Mammary epithelial cell (primary cell): ENCODE measurements at regions not wholly inside any gene's neighbourhood (a gene's known extent, or its start where the extent isn't known, plus 50 kb on each side); places are given as distances from the start of the nearest gene placed in this dataset.

ENCODE experiments used
- CTCF ChIP-seq, 2 donors: IDR thresholded peaks in 1 of 2; conservative IDR thresholded peaks in 1 of 2; 2 replicates each; pipeline ENCODE4 v1.5.1; 2011 to 2012; ENCODE audit warnings: inconsistent platforms in 2 of 2, low read length in 2 of 2, mild to moderate bottlenecking in 2 of 2, control low read depth in 1 of 2, low read depth in 1 of 2; ENCODE audit not compliant: insufficient read depth in 1 of 2; ENCODE audit errors: extremely low read depth in 1 of 2
- EZH2 ChIP-seq: IDR thresholded peaks from 2 replicates; pipeline ENCODE4 v1.6.1; 2012; ENCODE audit warnings: low read length, inconsistent platforms, borderline replicate concordance

- TF ChIP-seq EZH2 (no peak), CTCF (conservative IDR thresholded peaks at IDR 0.05 in 1 of 2, IDR thresholded peaks at IDR 0.05 in 1 of 2; ENCODE audit: extremely low read depth in 1 of 2, insufficient read depth in 1 of 2, low read depth in 1 of 2, low read length in 2 of 2) (no peak)
Observed at GRCh38 chr7:67589183-67589582, 592.5 kb downstream of the TYW1 start.
